ENCODE measurements at regions not wholly inside any gene's neighbourhood (a gene's known extent, or its start where the extent isn't known, plus 50 kb on each side); places are given as distances from the start of the nearest gene placed in this dataset.

DNA sequence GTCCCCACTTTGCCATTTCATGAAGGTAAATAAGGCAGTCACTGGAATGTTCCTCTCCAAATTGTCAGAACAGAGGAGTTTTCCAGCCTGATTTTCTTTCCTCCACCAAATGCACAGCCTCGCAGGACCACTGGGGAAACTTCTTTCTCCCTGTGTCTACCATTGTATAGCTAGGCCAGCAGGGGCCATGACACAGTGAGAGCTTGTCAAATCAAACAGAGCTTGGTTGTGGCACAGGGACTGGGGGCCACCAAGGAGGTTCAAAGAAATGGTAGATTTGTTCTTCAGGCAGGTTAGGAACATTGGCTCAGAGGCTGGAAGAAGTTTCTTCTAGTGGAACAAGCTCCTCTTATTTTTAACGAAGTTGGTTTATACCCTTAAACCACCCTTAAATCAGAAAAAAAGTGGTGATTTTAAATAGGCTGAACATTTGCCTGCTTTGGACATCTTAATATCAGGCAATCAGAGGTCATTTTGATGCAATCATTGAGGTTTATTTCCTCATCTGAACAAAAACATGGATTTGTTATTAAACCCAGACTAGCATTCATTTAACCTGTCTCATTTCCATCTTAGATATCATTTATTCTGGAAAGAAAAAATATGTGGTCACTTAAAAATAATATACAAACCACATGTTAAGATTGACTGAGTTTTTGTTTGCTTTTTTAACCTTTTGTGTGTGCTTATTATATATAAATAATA is 105.6 kb downstream of the GTPBP8 start:
- no peak for DNase-seq

DNA sequence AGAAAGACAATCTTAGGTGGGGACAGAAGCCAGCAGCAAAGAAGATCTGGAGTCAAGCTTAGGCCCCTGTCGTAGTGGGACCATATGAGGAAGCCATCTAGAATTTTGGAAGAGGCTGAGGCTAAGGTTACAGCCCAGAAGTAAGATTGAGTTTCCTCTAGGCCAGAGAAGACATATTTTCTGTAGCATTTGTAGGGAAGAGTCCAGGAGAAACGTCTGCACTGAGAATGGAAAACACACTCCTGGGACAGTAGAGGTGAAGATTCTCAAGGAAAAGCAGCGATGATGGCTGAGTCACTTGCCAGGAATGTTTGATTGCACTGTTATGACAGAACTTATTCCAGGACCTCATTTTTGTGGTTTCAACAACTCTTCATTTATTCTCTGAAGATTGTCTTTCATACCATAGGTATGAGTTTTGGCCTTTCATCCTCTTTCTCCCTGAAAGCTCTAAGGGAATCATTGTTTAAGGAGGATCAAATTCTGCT is 107.2 kb downstream of the GTPBP8 start:
- DNase-seq: no peak

DNA sequence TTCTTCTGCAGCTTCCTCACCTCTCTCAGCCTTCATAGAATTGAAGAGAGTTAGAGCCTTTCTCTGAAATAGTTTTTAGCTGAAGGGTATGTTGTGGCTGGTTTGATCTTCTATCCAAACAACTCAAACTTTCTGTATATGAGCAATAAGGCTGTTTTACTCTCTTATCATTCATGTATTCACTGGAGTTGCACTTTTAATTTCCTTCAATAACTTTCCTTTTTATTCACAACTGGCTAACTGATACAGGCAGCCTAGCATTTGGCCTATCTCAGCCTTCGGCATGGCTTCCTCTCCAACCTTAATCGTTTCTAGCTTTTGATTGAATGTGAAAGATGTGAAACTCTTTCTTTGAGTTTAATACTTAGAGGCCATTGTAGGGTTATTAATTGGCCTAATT is 109.3 kb downstream of the GTPBP8 start:
- no peak for DNase-seq

DNA sequence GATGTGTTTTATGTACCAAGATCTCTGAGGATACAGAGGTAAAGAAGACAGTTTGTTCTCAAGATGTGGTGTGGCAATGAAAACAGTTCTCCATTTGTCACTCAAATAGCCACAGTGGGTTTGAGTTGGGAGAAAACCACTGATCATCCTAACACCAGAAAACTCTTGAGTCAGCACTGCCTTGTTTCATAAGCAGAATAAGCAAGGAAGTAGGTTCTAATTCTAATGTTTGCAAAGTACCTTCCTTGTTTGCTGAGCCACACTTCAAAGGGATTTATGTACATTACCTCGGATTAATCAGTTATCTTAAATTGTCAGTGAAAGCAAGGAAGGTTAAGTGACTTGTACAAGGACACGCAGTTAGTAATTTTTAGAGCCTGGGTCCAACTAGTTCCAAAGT is 107.8 kb upstream of the BOC start:
- DNase-seq: no peak

DNA sequence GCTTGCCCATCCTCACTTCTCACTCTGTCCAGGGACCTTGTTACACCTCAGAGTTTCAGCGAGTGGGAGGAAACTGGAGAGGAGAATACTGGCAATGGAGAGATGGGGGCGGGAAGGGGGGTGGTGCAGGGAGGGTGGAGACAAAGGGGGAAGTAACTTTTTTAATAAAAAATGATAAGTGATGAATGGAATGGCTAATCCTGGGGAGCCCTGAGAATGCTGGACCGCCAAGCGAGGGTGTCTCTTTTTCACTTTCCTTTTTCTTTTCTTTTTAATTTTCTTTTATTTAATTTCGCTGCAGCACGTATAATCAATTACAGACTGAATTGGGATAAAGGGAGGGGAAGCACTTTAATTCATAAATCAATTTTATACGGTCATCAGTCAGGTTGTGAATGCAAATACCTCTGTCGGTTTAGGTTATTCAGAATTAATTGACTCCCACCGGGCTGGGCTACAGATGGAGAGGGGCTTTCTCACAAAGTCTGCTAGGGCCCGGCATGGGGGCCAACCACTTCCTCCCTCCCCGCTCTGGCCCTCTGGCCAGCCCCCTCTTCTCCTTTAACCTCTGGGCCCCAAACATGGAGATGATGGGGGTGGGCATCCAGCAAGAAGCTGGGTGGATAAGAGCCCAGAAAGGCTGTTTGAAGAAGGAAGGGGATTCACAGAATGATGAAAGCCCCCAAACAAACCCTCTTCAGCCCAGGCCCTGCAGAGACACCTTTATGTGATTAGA is 106.8 kb upstream of the BOC start:
- DNase-seq: no peak

DNA sequence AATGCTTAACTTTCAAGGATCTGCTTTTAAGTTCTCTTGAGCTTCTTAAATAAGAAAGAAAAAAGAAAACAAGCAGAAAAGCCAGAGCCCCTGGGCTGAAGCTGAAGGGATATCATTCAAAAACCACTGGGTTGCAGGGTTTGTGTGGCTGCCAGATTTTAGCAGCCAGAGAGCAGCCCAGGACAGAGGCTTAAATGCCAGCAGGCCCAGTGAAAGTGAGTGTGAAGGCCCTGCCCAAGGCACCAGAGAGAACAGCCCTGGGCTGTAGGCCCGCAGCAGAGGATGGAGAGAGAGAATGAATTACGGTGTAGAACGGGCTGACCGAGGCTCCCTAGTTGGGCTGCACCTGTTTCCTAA is 106.3 kb upstream of the BOC start:
- peak; percentile 74 for DNase-seq

DNA sequence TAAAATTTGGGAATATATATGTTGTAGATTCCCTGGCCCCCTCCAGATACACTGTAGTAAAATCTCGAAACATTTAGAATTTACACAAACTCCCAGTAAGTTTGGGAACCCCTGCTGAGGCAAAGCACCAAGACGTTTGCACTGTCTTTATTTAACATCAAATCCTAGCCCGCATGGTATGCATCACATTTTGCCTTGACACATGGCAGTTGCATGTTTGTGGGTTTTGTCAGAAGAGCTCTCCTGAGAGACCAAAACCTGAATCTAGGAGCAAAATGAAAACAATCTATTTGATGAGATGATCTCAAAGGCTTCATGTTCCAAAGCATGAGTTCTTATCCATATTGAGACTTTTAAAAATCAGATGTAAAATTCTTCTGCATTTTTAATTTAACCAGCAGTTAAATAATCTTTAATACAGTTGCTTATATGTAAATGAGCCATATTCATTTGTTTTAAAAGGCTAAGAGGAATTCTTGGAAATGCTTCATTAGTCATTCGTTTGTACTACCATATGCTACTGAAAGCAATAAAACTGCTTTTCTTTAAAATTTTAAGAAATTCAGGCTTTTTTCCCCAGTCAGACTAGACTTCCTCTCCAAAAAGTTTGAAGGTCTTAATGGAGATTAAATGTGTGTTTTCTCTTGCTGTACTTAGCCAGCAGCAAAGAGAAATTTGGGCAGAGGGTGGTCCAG is 105.2 kb upstream of the BOC start:
- DNase-seq: no peak

DNA sequence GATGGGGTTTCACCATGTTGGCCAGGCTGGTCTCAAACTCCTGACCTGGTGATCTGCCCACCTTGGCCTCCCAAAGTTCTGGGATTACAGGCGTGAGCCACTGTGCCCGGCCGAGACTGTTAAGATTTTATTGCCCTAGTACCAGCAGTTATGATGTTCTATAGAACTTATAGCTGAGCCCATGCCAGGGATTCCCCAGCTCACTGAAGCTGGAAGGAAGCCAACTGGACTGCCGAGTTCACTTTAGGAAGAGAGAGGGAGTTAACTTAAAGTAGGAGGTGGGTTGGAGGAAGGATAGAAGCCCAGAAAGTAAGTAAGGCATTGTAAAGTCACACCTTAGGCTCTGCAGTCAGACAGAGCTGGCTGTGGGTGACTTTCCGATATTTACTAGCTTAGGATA is 101.1 kb upstream of the BOC start:
- DNase-seq: no peak

DNA sequence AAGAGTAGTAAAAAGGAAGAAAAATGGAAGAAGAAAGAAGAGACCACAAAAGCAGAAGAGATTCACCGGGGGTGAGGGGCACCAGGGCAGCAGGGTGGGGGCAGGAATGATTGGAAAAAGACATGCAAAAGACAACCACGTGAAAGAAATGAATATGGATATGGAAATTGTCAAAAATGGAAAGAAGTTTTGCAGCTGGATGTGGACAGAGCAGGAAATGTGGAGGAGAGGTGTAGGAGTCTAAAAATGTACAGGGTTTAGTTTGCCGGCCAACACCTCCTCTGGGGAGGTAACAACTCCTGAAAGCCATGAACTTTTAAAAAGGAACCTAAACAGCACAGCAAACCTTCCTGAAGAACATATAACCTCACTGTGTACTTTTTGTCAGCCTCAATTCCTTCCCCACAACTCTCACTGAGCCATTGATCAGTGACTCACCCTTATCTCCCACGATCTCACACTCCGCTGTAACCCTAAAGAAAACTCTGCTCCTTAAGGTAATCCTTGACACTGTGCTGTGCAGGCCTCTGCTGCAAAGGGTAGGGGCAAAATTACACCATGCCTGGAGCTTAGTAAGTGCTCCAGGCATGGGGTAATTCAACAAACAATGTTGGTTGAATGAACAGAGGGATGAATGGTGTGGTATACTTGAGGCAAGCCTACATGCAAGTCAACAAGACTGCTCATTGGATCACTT is 100.2 kb upstream of the BOC start:
- no peak for DNase-seq

DNA sequence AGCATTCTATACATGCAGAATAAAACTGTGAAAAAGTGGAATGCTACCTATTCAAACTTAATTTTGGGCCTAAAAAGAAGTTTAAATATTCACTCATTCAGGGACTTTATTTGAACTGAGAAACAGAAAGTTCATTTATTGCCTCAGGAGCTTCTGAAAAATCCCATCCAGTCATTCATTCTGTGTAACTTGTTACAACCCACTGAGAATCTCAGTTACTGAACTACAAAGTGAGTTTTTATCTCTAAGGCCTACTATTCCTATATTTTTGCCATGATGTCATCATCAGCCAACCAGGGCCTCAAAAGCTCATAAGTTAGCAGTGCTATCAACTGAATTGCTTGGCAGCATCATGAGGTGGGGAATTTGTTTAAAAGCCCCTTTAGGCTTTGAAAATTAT is 98.0 kb upstream of the BOC start:
- no peak for DNase-seq

DNA sequence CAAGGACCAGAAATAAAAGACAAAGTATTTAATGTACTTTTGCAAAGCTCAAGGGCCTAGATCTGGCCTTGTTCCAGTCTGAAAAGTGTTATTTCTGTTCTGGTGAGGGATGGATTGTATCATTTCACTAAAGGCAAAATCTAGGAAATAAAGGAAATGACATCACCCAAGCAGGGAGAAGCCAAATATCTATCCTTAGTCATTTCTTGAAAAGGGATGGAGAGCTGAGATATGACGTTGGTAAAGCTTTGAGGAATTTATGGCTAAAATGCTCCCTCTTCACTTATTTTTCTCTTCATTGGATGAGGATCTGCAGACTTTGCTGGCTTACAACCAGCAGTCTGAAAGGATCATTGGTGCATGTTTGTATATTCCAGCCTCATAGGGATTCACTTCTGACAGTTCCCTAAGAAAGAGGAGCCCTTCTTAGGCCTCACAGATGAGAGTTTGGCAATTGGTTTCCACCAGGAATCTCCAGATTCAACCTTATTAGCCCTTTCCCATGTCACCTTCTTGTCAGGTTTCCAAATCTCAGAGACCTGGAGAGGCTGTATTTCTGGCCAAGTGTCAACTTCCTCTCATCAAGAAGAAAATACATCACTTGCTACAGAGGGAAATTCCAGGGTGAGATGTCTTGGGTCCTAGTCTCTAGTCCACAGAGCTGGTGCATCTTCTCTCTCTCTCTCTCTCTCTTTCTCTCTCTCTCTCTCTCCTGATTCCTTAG is 93.7 kb upstream of the BOC start:
- DNase-seq: peak; percentile 60

DNA sequence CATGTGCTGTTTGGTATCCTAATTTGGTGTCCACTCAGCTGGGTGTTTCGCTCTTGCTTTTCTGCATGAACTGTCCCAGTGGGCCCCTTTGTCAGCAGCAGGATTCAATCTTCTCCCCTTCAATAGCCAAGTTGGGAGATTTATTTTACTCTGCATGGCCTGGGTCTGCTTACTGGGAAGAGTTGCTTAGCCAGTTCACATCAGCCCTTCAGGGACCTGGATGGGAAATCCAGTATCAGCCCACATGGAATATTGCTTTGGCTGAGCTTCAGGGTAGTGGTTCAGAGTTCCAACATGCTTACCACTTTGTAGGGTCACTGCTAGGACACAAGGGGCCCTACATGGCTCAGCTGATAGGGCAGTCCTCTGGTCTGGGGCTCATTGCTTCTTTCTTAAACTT is 93.0 kb upstream of the BOC start:
- no peak for DNase-seq

DNA sequence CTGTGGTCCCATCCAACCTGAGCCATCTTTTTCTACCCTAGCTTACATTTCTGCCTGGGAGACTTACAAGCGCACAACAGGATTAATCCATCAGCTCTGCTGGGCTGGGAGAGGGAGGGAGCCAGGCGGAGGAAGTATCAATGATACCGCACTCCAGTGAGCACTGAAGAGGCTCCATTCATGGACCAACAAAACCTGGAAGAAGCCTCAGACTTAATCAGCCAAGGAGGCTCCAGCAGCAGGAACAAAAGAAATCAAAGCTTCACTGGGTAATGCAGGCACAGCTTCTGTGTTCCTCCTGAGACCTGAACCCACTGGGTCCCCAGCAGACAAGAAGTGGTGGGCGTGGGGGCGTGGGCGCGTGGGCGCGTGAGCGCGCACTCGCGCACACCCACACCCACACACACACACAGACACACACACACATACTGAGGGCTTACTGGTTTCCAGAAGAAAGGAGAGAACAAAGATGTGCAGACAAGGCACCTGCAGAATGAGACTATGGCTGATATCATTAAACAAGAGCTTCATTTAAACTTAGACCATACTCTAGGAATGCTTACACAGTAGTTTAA is 87.0 kb upstream of the BOC start:
- no peak for DNase-seq

DNA sequence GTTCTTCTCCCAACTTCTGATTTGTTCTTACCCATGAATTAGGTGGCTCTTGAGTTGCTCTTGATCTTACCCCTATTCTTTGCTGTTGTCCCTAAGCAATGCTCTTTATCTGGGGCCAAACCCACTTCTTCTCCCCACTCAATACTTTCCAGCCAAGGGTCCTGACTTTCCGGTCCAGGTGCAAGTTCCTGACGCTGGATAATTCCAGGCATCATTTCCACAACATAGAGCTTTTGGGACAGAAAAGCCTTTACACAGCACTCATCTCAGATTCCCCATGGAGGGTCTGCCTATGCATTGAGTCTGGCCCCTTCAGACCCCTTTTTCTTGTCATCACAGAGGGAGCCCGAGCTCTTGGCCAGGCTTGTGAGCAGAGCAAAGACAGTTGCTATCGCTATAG is 85.4 kb upstream of the BOC start:
- DNase-seq: no peak

DNA sequence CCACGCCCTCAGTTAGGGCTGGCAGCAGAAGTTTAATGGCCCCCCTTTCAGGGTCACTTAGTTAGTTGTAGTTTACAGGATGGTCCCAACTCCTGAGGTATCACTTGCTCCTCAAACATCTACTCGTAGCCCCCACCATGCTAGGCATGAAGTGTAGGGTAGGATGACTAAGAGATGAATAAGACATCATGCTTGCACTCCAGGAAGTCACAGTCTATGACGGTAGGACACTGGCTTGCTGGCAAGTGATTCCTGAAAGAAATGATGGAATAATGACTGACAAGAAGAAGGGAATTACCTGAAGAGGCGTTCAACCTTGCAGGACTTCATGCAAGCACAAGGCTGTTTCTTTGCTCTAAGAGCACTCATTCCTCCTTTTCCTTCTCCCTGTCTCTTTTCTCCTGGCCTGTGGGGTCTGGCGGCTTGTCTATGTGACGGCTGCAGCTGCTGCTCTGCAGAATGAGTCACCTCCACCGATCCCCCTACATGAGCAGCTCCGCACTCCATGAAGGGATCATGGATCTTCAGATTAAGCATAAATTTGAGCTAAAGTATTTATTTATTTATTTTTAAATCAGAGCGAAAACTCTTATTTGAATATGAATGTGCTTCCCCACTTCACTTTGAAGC is 82.9 kb upstream of the BOC start:
- DNase-seq: no peak

DNA sequence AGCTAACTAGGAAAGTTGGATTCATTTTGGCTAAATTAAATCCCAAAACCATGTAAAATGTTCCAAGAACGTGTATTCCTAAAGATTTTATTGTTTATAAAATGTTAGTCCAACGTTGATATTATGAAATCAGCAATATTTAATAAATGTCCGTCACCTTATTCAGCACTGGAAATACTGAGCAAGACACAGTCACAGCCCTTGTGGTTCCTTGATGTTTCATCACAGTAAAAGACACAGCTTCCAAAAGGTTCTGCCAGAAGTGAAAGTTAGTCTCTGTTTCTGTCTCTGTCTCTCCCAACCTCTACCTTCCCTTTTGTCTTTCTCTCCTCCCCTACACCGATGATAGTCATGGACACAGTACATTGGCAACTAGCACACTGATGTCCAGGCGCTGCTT is 82.2 kb upstream of the BOC start:
- DNase-seq: no peak

DNA sequence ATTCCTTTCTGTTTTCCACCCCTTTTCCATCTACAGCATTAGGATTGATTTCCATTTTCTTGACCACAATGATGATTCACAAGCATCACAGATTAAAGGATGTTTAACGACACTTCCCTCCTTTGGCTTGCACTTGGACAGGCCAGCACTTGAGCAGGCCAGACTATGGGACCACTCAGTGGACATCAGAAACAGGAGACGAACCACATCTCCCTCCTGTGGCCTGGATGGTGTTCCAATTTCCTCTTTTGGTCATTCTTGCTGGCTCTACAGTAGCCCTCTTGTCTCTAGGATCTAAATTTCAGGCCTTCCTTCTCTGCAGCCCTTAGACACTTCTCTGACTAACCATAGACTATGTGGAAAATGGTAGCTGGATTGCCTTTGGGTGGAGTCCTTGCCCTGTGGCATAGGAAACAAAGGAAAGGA is 78.8 kb upstream of the BOC start:
- DNase-seq: no peak

DNA sequence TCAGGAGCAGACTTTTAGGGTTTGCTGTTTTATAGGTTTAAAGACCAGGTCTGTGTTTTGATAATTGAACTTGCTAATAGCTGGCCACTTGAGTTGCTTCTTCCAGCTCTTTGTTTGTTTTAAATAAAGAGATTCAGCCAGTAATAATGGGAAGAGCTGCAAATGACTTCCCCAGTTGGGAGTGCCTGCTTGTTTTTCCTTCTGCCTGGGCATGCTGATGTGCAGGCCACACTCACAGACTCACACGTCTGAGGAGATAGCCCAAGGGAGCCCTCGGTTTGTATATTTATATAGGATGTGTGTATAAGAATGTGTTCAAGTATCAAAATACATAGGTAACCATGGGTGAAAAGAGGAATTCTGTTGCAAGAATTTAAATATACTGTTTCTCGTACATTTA is 78.2 kb upstream of the BOC start:
- no peak for DNase-seq

DNA sequence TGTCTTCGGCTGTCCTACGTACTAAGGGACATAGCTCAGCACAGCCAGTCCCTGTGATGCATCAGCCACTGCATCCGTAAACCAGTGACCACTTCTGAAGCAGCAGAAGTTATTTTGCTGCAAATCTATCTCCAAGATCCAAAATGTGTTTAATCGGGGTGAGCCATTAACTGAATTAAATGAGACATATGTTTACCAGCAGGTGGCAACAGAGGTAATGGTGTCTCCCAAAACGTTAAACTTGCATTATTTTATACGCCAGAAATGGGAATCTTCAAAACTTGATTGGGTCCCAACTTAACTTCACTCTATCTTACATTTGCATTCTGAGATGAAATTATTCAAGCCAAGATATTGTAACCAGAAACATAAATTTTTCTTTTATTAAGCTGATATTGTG is 75.3 kb upstream of the BOC start:
- no peak for DNase-seq

DNA sequence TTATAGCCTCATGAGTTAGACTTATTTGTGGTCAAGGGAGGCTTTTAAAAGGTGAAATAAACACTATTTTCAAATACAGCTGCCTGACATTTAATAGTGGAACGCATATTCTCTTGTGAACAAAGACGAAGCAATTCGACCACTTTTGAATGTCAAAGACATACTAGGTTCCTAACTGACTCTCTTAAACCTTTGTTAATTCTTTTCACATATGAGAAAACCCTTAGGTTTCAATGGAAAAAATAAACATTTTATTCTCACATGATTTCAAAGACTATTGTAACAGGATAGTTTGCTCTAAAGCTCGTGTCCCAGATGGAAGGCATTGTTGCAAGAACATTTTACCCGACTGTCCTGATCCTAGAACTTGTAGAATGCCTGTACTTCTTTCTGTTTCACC is 74.8 kb upstream of the BOC start:
- DNase-seq: no peak

DNA sequence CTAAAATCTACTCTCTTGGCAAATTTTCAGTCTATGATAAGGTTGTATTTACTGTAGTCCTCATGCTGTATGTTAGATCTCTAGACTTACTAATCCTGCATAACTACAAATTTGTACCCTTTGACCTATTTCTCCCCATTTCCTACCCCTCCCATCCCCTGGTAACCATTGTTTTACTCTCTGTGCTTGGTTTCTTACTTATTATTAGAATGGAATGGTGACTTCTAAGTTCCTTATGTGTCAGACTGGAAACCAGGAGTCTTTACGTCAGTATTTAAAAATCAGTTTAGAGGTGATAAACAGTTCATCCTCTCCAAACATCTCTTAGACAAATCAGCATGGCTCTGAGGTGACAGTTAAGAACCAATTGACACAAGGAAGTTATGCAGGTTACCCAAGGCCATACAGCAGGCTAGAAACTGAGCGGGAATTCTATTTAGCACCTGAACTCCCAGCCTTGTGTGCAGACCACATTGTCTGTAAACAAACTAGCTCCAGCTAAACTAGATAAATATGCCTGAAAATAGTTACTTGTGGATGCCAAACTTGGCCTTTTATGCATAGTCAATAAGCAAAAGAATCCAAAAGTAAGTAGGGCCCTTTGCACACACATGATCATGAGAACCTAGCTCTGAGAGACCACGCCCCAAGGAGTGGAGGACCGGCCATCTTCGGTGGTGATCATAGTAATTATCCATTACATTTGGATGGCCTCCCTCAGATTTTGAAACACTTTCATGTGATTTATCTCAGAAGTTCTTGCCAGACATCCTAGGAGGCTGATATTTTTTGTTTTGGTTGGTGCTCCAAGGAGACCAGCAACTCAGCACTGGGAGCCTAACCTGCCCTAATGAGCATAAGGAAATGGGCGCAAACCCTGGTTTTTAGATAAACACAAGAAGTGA is 72.3 kb upstream of the BOC start:
- DNase-seq: no peak

Measured in left hindlimb (tissue), 1 donor.